ENCODE measurements at regions not wholly inside any gene's neighbourhood (a gene's known extent, or its start where the extent isn't known, plus 50 kb on each side); places are given as distances from the start of the nearest gene placed in this dataset.

GRCh38 chr3:43867436-43868072 is 176.8 kb downstream of the ABHD5 start:
- TF ChIP-seq CTCF (optimal IDR thresholded peaks at IDR 0.05 in 1 of 3, IDR thresholded peaks at IDR 0.05 in 1 of 3, conservative IDR thresholded peaks at IDR 0.05 in 1 of 3; ENCODE audit: extremely low read depth in 1 of 3, insufficient read depth in 2 of 3, low read length in 3 of 3) (no peak), EZH2 (IDR thresholded peaks at IDR 0.05; ENCODE audit: low read length) (no peak)

Data from keratinocyte (primary cell).